Left ventricle myocardium inferior (tissue), 1 donor: ENCODE measurements at regions not wholly inside any gene's neighbourhood (a gene's known extent, or its start where the extent isn't known, plus 50 kb on each side); places are given as distances from the start of the nearest gene placed in this dataset.

ENCODE experiments used
- DNase-seq: peaks from one replicate; pipeline ENCODE4 v3.0.0-alpha.2; 2020
- H3K27ac ChIP-seq: fragments of 200-600 bp; replicated peaks from 2 replicates; pipeline ENCODE4 v1.8.0; 2021
- H3K27me3 ChIP-seq: fragments of 200-600 bp; 2 replicates; pipeline ENCODE4 v1.8.0; 2021; ENCODE audit warnings: low read depth
- H3K36me3 ChIP-seq: fragments of 200-600 bp; 2 replicates; pipeline ENCODE4 v1.8.0; 2021
- H3K4me1 ChIP-seq: fragments of 200-600 bp; 2 replicates; pipeline ENCODE4 v1.8.0; 2021
- H3K4me3 ChIP-seq: fragments of 200-600 bp; 2 replicates; pipeline ENCODE4 v1.8.0; 2021; ENCODE audit warnings: mild to moderate bottlenecking, moderate library complexity
- H3K9me3 ChIP-seq: fragments of 200-600 bp; replicated peaks from 2 replicates; pipeline ENCODE4 v1.8.0; 2021
- intact Hi-C: fragments of 100-400 bp; cut with micrococcal nuclease; formaldehyde crosslinking; loops from one replicate; pipeline ENCODE4 v1.11.0; 2022
- TF ChIP-seq, protein P1 (sequence below): fragments of 200-600 bp; IDR thresholded peaks from 2 replicates; pipeline ENCODE4 v1.8.0; 2021; ENCODE audit warnings: antibody characterized with exemption, mild to moderate bottlenecking, borderline replicate concordance
- donor health status: DM: no; HTN: yes; CAD: no; lungs with severe emphysema.

DNA sequence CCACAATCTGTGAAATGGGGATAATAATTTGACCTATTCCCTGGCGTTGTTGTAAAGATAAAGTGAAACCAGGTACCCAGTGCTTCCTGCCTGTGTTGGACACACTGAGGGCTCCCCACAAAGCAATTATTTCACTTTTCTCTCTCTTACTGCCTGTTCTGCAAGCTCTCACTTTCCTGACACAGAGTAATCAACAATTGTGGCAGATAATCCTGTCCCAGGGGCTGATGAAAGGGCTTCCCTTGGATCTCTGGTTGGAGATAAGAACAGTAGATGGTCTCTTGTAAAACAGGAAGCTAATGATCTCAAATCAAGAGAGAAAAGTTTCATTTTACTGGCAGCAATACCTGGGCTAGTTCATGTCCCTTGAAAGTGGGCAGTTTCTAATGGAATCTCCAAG is 190.4 kb upstream of the EPHA4 start:
- Histone ChIP-seq H3K4me3 (no peak overlapping the region), H3K4me1 (no peaks in the 10 kb centered on the region), H3K27me3 (peaks cover 31% of the 10 kb centered on the region), H3K9me3 (peaks cover 6% of the 10 kb centered on the region), H3K27ac (no peak overlapping the region), H3K36me3 (no peaks in the 10 kb centered on the region)
- DNase-seq = no peak
- intact Hi-C loops = no loop called here
- TF ChIP-seq, protein P1, sequence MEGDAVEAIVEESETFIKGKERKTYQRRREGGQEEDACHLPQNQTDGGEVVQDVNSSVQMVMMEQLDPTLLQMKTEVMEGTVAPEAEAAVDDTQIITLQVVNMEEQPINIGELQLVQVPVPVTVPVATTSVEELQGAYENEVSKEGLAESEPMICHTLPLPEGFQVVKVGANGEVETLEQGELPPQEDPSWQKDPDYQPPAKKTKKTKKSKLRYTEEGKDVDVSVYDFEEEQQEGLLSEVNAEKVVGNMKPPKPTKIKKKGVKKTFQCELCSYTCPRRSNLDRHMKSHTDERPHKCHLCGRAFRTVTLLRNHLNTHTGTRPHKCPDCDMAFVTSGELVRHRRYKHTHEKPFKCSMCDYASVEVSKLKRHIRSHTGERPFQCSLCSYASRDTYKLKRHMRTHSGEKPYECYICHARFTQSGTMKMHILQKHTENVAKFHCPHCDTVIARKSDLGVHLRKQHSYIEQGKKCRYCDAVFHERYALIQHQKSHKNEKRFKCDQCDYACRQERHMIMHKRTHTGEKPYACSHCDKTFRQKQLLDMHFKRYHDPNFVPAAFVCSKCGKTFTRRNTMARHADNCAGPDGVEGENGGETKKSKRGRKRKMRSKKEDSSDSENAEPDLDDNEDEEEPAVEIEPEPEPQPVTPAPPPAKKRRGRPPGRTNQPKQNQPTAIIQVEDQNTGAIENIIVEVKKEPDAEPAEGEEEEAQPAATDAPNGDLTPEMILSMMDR = no peak

DNA sequence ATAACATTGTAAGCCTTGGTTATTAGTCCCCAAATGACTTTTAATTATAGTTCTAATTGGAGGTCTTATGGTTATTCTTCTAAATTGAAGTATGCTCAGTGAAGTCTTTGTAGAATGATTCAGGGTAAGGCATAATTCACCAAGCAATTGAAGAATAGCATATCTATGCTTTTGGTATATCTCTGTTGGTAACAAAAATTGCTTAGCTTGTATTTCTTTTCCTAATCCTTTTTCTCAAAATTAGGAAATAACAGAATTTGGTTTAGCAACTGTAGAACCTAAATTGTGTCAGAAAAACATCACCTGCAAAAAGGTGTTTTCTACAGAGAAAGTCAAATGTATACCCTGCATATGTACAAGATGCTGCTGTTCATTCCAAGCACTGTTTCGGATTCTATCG is 189.2 kb upstream of the EPHA4 start:
- intact Hi-C loops = no loop called here

DNA sequence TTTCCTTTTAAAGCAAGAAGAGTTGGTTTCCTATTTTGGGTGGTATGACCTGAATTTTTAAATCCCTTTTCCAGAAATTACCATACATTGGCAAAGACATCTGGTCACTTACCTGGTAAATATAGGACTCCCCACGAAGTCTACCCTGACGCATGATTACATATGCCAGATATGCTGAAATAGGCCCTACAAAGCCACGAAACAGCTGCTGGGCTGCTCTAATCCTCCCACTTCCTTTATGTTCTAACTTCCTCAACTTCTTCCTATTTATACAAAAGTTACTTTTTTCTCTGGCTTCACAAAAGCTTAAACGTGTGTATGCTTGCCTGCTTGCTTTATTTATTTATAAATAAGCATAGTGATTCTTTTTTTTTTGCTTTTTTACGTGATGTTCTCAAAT is 186.0 kb upstream of the EPHA4 start:
- H3K9me3 ChIP-seq = peaks cover 6% of the 10 kb centered on the region
- no peaks in the 10 kb centered on the region for H3K4me1 ChIP-seq
- no peak overlapping the region for H3K4me3 ChIP-seq
- H3K36me3 ChIP-seq = no peaks in the 10 kb centered on the region
- H3K27ac ChIP-seq = no peak overlapping the region
- no peak for DNase-seq
- peaks cover 6% of the 10 kb centered on the region for H3K27me3 ChIP-seq
- TF ChIP-seq, protein P1 = no peak
- intact Hi-C loops = no loop called here

More for the DNA sequence above, 189.2 kb upstream of the EPHA4 start:
- TF ChIP-seq, protein P1 = no peak
- Histone ChIP-seq H3K4me3 (no peak overlapping the region), H3K27me3 (peaks cover 25% of the 10 kb centered on the region), H3K27ac (no peak overlapping the region), H3K36me3 (no peaks in the 10 kb centered on the region), H3K4me1 (no peaks in the 10 kb centered on the region), H3K9me3 (peaks cover 6% of the 10 kb centered on the region)
- DNase-seq = no peak

DNA sequence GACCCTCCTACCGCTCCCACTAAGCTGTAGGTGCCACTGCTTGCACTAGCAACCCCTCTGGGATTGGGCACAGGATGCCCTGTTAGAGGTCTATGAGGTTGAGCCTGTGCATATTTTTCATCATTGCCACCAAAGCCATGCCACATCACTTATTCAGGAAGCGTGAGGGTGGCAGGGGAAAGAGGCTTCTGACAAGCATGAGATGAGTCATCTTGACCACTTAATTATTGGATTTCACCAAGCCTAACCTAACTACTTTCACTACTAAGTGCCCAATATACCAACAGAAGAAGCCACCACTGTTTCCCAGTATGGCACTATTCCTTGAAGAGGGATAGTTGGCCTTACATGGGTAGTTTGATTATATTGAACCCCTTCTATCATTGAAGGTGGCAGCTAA is 181.3 kb upstream of the EPHA4 start:
- no peak overlapping the region for H3K4me3 ChIP-seq
- no peaks in the 10 kb centered on the region for H3K4me1 ChIP-seq
- no peaks in the 10 kb centered on the region for H3K27me3 ChIP-seq
- peaks cover under 1% of the 10 kb centered on the region for H3K9me3 ChIP-seq
- DNase-seq = no peak
- intact Hi-C loops = no loop called here
- no peak overlapping the region for H3K27ac ChIP-seq
- H3K36me3 ChIP-seq = no peaks in the 10 kb centered on the region
- TF ChIP-seq, protein P1 = no peak

DNA sequence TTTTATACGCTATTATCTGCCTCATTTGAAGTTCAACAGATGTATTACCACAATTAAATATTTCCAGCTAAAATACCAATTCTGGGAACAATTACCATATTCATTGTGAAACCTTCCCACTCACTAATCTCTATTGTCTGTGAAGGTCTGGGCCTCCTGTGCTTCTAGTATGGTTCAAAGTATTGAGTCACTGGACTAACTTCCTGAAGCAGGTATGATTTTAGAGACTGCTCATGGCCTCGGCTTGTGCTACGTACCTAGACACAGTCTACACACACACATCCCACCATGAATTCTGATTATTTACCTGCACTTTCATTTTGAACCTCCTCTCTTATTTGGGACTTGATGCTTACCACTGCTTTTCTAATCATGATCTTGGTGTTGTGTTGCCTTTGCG is 180.7 kb upstream of the EPHA4 start:
- TF ChIP-seq, protein P1 = no peak
- no peaks in the 10 kb centered on the region for H3K4me1 ChIP-seq
- intact Hi-C loops = no loop called here

DNA sequence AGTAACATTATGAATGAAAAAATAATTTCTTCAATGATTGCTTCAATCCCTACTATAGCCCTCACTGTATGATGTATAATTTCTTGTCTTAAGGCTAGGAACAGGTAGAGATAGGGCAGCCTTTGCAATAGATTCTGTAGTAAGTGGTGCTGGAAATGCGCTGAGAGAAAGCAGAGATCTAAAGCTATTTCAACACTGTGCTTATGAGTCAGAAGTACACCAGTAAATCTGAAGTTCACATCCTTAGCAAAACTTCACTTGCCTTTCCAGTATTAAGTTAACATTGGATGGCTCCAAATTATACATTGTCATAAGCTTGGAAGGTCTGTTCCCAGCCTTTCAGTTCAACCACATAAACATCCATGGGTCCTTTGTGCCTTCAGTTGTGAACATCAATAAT is 178.2 kb upstream of the EPHA4 start:
- no peak overlapping the region for H3K4me3 ChIP-seq
- intact Hi-C loops = no loop called here
- H3K4me1 ChIP-seq = no peaks in the 10 kb centered on the region
- H3K27ac ChIP-seq = no peak overlapping the region
- TF ChIP-seq, protein P1 = no peak
- no peak for DNase-seq
- H3K36me3 ChIP-seq = no peaks in the 10 kb centered on the region
- peaks cover 9% of the 10 kb centered on the region for H3K9me3 ChIP-seq
- H3K27me3 ChIP-seq = no peaks in the 10 kb centered on the region

More for the DNA sequence above, 180.7 kb upstream of the EPHA4 start:
- no peaks in the 10 kb centered on the region for H3K27me3 ChIP-seq
- no peak for DNase-seq
- no peak overlapping the region for H3K27ac ChIP-seq
- no peaks in the 10 kb centered on the region for H3K36me3 ChIP-seq
- no peak overlapping the region for H3K4me3 ChIP-seq
- H3K9me3 ChIP-seq = no peaks in the 10 kb centered on the region
